A549 (cell line): ENCODE measurements at regions not wholly inside any gene's neighbourhood (a gene's known extent, or its start where the extent isn't known, plus 50 kb on each side); places are given as distances from the start of the nearest gene placed in this dataset.

ENCODE experiments used
- ATAC-seq, 2 experiments: fragments of 200-7000 bp in 1 of 2; fragments of >200 bp in 1 of 2; cut with Nextera tagmentation in 1 of 2; cut with Tn5 transposase in 1 of 2; 3 replicates each; pipeline versions ENCODE4 v1.8.0 to v1.9.1; 2018 to 2020; ENCODE audit warnings: mild to moderate bottlenecking in 1 of 2, moderate library complexity in 1 of 2
- CTCF ChIA-PET: fragments of 300-600 bp; sonication (Branson Sonifier 250); formaldehyde crosslinking; extraction: SDS; loops from one replicate; lab custom pipeline; 2021; ENCODE audit warnings: antibody characterized with exemption, inconsistent platforms; lab: Yijun Ruan, JAX
- POLR2A ChIA-PET: fragments of 350-600 bp; formaldehyde crosslinking; extraction: SDS; loops from one replicate; lab custom pipeline; 2021; ENCODE audit warnings: antibody characterized with exemption, inconsistent platforms; lab: Yijun Ruan, JAX
- DNase-seq, 2 experiments: peaks; one replicate each; pipeline versions ENCODE4 v3.0.0 to v3.0.0-alpha.2; 2011 to 2016; ENCODE audit warnings: low read depth in 1 of 2, low spot score in 1 of 2
- FAIRE-seq: peaks from 2 replicates; lab custom pipeline; 2011; peaks lifted over from hg19 to GRCh38; lab: Jason Lieb, UNC
- H3K27ac ChIP-seq, 2 experiments: fragments of >200 bp; sonication (Bioruptor Twin); formaldehyde crosslinking; 3 replicates each; pipeline ENCODE4 v1.5.1; 2016 to 2017
- H3K4me1 ChIP-seq: fragments of >200 bp; sonication (Bioruptor Twin); formaldehyde crosslinking; 3 replicates; pipeline ENCODE4 v1.6.1; 2016
- H3K4me2 ChIP-seq: fragments of >200 bp; sonication (Bioruptor Twin); formaldehyde crosslinking; 3 replicates; pipeline ENCODE4 v1.6.1; 2016
- H3K4me3 ChIP-seq: fragments of >200 bp; sonication (Bioruptor Twin); formaldehyde crosslinking; 3 replicates; pipeline ENCODE4 v1.5.1; 2016
- H3K9me3 ChIP-seq: fragments of >200 bp; sonication (Bioruptor Twin); formaldehyde crosslinking; 3 replicates; pipeline ENCODE4 v1.6.1; 2016
- BHLHE40 ChIP-seq: IDR thresholded peaks from 2 replicates; pipeline ENCODE4 v1.6.1; 2012; ENCODE audit warnings: low read depth, low read length, inconsistent platforms
- CBX2 ChIP-seq: fragments of 200-600 bp; sonication (generic); IDR thresholded peaks from 2 replicates; pipeline ENCODE4 v1.6.1; 2016; ENCODE audit warnings: low read depth, mild to moderate bottlenecking, borderline replicate concordance
- CBX8 ChIP-seq: fragments of 200-600 bp; sonication (generic); IDR thresholded peaks from 2 replicates; pipeline ENCODE4 v1.6.1; 2016
- CHD4 ChIP-seq: fragments of 200-600 bp; sonication (generic); IDR thresholded peaks from 2 replicates; pipeline ENCODE4 v1.6.1; 2016; ENCODE audit warnings: antibody characterized with exemption, mild to moderate bottlenecking, borderline replicate concordance
- EHF ChIP-seq: fragments of 250-450 bp; sonication (Bioruptor Pico); IDR thresholded peaks from 2 replicates; pipeline ENCODE4 v1.5.0; 2020; ENCODE audit warnings: mild to moderate bottlenecking
- EHMT2 ChIP-seq: fragments of 200-600 bp; sonication (generic); IDR thresholded peaks from 2 replicates; pipeline ENCODE4 v1.6.1; 2016; ENCODE audit warnings: antibody characterized with exemption, low read depth, mild to moderate bottlenecking, moderate library complexity
- ESRRA ChIP-seq: fragments of 150-350 bp; IDR thresholded peaks from 2 replicates; pipeline ENCODE4 v1.6.1; 2014; ENCODE audit warnings: mild to moderate bottlenecking, low read length, borderline replicate concordance
- FOSL2 ChIP-seq, 2 experiments: fragments of 450-650 bp in 1 of 2; fragments of >200 bp in 1 of 2; sonication (Bioruptor Twin) in 1 of 2; formaldehyde crosslinking; IDR thresholded peaks; 2 replicates each; pipeline versions ENCODE4 v1.5.0 to v1.6.1; 2016 to 2020; ENCODE audit warnings: mild to moderate bottlenecking in 1 of 2, moderate library complexity in 1 of 2
- HDAC2 ChIP-seq: fragments of 200-600 bp; sonication (generic); IDR thresholded peaks from 2 replicates; pipeline ENCODE4 v1.6.1; 2016
- HOXB13 ChIP-seq: fragments of 250-450 bp; sonication (Bioruptor Pico); IDR thresholded peaks from 2 replicates; pipeline ENCODE4 v1.5.0; 2020; ENCODE audit warnings: low read depth, mild to moderate bottlenecking, moderate library complexity
- JUN ChIP-seq, 2 experiments: fragments of >200 bp; sonication (Bioruptor Twin); formaldehyde crosslinking; IDR thresholded peaks; 2 replicates in 1 of 2; 3 replicates in 1 of 2; pipeline ENCODE4 v1.6.1; 2016 to 2017
- JUNB ChIP-seq: fragments of >200 bp; sonication (Bioruptor Twin); formaldehyde crosslinking; IDR thresholded peaks from 2 replicates; pipeline ENCODE4 v1.6.1; 2016
- KDM1A ChIP-seq: fragments of 200-600 bp; sonication (generic); IDR thresholded peaks from 2 replicates; pipeline ENCODE4 v1.6.1; 2016; ENCODE audit warnings: low read depth, mild to moderate bottlenecking
- MYC ChIP-seq: IDR thresholded peaks from 2 replicates; pipeline ENCODE4 v1.6.1; 2012; ENCODE audit warnings: mild to moderate bottlenecking, inconsistent platforms, low read length, improper control_type of control experiment, borderline replicate concordance
- NPAS2 ChIP-seq: fragments of 250-450 bp; sonication (Bioruptor Pico); IDR thresholded peaks from 2 replicates; pipeline ENCODE4 v1.8.0; 2022; ENCODE audit warnings: mild to moderate bottlenecking, moderate library complexity, borderline replicate concordance
- NR3C1 ChIP-seq: fragments of >200 bp; sonication (Bioruptor Twin); formaldehyde crosslinking; IDR thresholded peaks from 3 replicates; pipeline ENCODE4 v1.6.1; 2017
- POLR2A ChIP-seq: IDR thresholded peaks from 2 replicates; pipeline ENCODE4 v1.6.1; 2012; ENCODE audit warnings: mild to moderate bottlenecking, low read length
- RAD21 ChIP-seq, 2 experiments: fragments of >200 bp in 1 of 2; sonication (Bioruptor Twin) in 1 of 2; formaldehyde crosslinking in 1 of 2; IDR thresholded peaks in 1 of 2; conservative IDR thresholded peaks in 1 of 2; 2 replicates in 1 of 2; 3 replicates in 1 of 2; pipeline ENCODE4 v1.6.1; 2012 to 2018; ENCODE audit warnings: inconsistent platforms in 1 of 2
- RARB ChIP-seq: fragments of 250-450 bp; sonication (Bioruptor Pico); IDR thresholded peaks from 2 replicates; pipeline ENCODE4 v1.8.0; 2021; ENCODE audit warnings: mild to moderate bottlenecking, moderate library complexity
- RCOR1 ChIP-seq: fragments of 150-350 bp; IDR thresholded peaks from 2 replicates; pipeline ENCODE4 v1.6.1; 2014; ENCODE audit warnings: antibody characterized with exemption, low read length, low read depth
- REST ChIP-seq: fragments of 200-600 bp; sonication (generic); IDR thresholded peaks from 2 replicates; pipeline ENCODE4 v1.6.1; 2016; ENCODE audit warnings: antibody characterized with exemption, mild to moderate bottlenecking, moderate library complexity
- RNF2 ChIP-seq: fragments of 200-600 bp; sonication (generic); IDR thresholded peaks from 2 replicates; pipeline ENCODE4 v1.6.1; 2016; ENCODE audit warnings: low read depth, mild to moderate bottlenecking, antibody characterized with exemption, moderate library complexity, borderline replicate concordance
- SMC3 ChIP-seq: fragments of >200 bp; sonication (Bioruptor Twin); formaldehyde crosslinking; IDR thresholded peaks from 3 replicates; pipeline ENCODE4 v1.6.1; 2018; ENCODE audit warnings: inconsistent platforms
- SREBF2 ChIP-seq: fragments of 450-650 bp; IDR thresholded peaks from 2 replicates; pipeline ENCODE4 v1.6.1; 2014; ENCODE audit warnings: mild to moderate bottlenecking, moderate library complexity
- TFCP2L1 ChIP-seq: fragments of 250-450 bp; sonication (Bioruptor Pico); IDR thresholded peaks from 2 replicates; pipeline ENCODE4 v1.5.0; 2021; ENCODE audit warnings: mild to moderate bottlenecking
- ZC3H11A ChIP-seq: fragments of 450-650 bp; IDR thresholded peaks from 2 replicates; pipeline ENCODE4 v1.6.1; 2014; ENCODE audit warnings: antibody characterized with exemption, mild to moderate bottlenecking
- ZFP36 ChIP-seq: fragments of 450-650 bp; IDR thresholded peaks from 2 replicates; pipeline ENCODE4 v1.6.1; 2014; ENCODE audit warnings: borderline replicate concordance; ENCODE audit not compliant: partially characterized antibody
- WGBS: methylation state at CpG from one replicate; pipeline ENCODE4 v1.1.6; 2017; ENCODE audit errors: missing lambda C conversion rate; 5-methylcytosine and 5-hydroxymethylcytosine counted together
- TF ChIP-seq, protein P1 (sequence below): fragments of 250-450 bp; sonication (Bioruptor Pico); IDR thresholded peaks from 2 replicates; pipeline ENCODE4 v1.5.0; 2020; ENCODE audit warnings: low read depth, mild to moderate bottlenecking, moderate library complexity

DNA sequence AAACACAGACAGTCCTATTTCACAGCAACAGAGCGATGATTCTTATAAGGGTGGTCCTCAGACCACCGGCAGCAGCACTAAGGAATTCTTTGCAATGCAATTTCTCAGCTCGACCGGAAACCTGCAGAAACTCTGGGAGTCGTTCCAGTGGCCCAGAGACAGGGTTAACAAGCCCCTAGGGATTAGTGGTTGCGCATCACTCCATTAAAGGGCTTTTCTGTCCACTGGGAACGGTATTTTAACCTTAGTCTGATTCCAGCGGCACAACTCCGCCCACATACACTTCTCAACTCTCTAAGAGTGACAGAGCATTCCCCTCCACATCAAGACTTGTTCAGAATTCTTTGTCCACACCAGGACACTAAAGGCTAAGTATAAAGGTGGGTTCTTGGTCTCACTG, 341.5 kb downstream of the TFAP2A start:
- H3K4me1 ChIP-seq = no peaks in the 10 kb centered on the region
- CTCF ChIA-PET = interaction anchor here (1.2 kb wide), 1 partner anchor 40 kb away, joined by 3 read pairs; no protein-coding TSS in a partner anchor
- WGBS = 76% methylated on average over 9 of the region's 9 CpGs
- H3K27ac ChIP-seq = no peak overlapping the region
- no peak overlapping the region for H3K4me3 ChIP-seq
- FAIRE-seq (no peak), DNase-seq (no peak), ATAC-seq (no peak)
- H3K9me3 ChIP-seq = no peaks in the 10 kb centered on the region
- H3K4me2 ChIP-seq = no peak overlapping the region
- TF ChIP-seq SMC3 (no peak), BHLHE40 (no peak), SREBF2 (no peak), NPAS2 (no peak), MYC (no peak), EHMT2 (no peak), RAD21 (conservative IDR thresholded peaks at IDR 0.05 in 1 of 2, IDR thresholded peaks at IDR 0.05 in 1 of 2) (no peak), JUN (IDR thresholded peaks at IDR 0.05) (no peak), HDAC2 (no peak), ESRRA (no peak), HOXB13 (CRISPR knock-in tag) (no peak)
- POLR2A ChIA-PET = no interaction called here

- ChIA-PET CTCF (no interaction called here), POLR2A (no interaction called here)
- Histone ChIP-seq H3K4me1 (no peaks in the 10 kb centered on the region), H3K4me2 (no peak overlapping the region), H3K27ac (no peak overlapping the region), H3K9me3 (no peaks in the 10 kb centered on the region), H3K4me3 (no peak overlapping the region)
- WGBS = 79% methylated on average over 5 of the region's 5 CpGs
- ATAC-seq (no peak), DNase-seq (no peak), FAIRE-seq (no peak)
- TF ChIP-seq RNF2 = no peak
- no peak for TF ChIP-seq FOSL2 (IDR thresholded peaks at IDR 0.05)
- TF ChIP-seq FOSL2 (CRISPR knock-in tag; IDR thresholded peaks at IDR 0.05) = no peak
- no peak for TF ChIP-seq RAD21 (conservative IDR thresholded peaks at IDR 0.05 in 1 of 2, IDR thresholded peaks at IDR 0.05 in 1 of 2)
- TF ChIP-seq CBX8 = no peak
- no peak for TF ChIP-seq CBX2
- no peak for TF ChIP-seq CHD4
- no peak for TF ChIP-seq KDM1A
- no peak for TF ChIP-seq NPAS2
- no peak for TF ChIP-seq SREBF2
- TF ChIP-seq SMC3 = no peak
Observed at GRCh38 chr6:10071631-10072220, 343.1 kb downstream of the TFAP2A start.

- no peak for FAIRE-seq
- ChIA-PET CTCF (no interaction called here), POLR2A (no interaction called here)
- Histone ChIP-seq H3K9me3 (no peaks in the 10 kb centered on the region), H3K4me3 (no peak overlapping the region), H3K4me1 (no peaks in the 10 kb centered on the region), H3K4me2 (no peak overlapping the region), H3K27ac (no peak overlapping the region)
- ATAC-seq = no peak
- 72% methylated on average over 2 of the region's 2 CpGs for WGBS
- no peak for DNase-seq
- no peak for TF ChIP-seq CBX2
- TF ChIP-seq EHF = no peak
- no peak for TF ChIP-seq ZC3H11A
- TF ChIP-seq RARB (CRISPR knock-in tag) = no peak
Observed at GRCh38 chr6:10060004-10060403, 354.9 kb downstream of the TFAP2A start.

DNA sequence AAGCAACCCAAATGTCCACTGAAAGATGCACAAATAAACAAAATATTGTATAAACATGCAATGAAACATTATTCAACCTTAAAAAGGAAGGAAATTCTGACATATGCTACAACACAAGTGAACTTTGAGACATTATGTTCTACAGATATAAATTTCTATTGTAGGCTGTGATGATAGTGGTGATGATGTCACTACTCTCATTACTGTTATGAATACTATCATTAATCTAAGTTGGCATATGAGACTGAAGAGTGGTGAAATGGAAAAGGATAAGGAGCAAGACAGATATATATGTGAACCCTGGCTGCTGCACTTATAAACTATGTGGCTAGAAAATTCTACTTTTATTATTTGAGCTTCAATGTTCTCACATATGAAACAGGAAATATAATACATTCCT, 360.2 kb downstream of the TFAP2A start:
- H3K4me3 ChIP-seq = no peak overlapping the region
- ChIA-PET POLR2A (no interaction called here), CTCF (interaction anchor here (0.5 kb wide), 1 partner anchor 12 kb away, joined by 3 read pairs; no protein-coding TSS in a partner anchor)
- FAIRE-seq = no peak
- TF ChIP-seq POLR2A (no peak), RCOR1 (no peak), ZFP36 (no peak), RNF2 (no peak), JUNB (no peak), RARB (CRISPR knock-in tag) (no peak), REST (no peak), NR3C1 (no peak), TFCP2L1 (CRISPR knock-in tag) (no peak)
- TF ChIP-seq, protein P1, sequence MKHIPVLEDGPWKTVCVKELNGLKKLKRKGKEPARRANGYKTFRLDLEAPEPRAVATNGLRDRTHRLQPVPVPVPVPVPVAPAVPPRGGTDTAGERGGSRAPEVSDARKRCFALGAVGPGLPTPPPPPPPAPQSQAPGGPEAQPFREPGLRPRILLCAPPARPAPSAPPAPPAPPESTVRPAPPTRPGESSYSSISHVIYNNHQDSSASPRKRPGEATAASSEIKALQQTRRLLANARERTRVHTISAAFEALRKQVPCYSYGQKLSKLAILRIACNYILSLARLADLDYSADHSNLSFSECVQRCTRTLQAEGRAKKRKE (CRISPR knock-in tag) = no peak
- H3K4me2 ChIP-seq = no peak overlapping the region
- no peak for DNase-seq
- H3K9me3 ChIP-seq = peaks cover 4% of the 10 kb centered on the region; the same call in 2 of the 3 replicates
- no peak for ATAC-seq
- no peak overlapping the region for H3K27ac ChIP-seq
- peaks cover under 1% of the 10 kb centered on the region; the same call in 1 of the 3 replicates for H3K4me1 ChIP-seq
